NCI-H187 treated with DMSO at 0.1 percent for 48 hours (cell line): ENCODE measurements at regions not wholly inside any gene's neighbourhood (a gene's known extent, or its start where the extent isn't known, plus 50 kb on each side); places are given as distances from the start of the nearest gene placed in this dataset.

Source experiments
- DNase-seq: peaks from one replicate; lab custom pipeline; 2025; lab: John Stamatoyannopoulos, UW

DNA sequence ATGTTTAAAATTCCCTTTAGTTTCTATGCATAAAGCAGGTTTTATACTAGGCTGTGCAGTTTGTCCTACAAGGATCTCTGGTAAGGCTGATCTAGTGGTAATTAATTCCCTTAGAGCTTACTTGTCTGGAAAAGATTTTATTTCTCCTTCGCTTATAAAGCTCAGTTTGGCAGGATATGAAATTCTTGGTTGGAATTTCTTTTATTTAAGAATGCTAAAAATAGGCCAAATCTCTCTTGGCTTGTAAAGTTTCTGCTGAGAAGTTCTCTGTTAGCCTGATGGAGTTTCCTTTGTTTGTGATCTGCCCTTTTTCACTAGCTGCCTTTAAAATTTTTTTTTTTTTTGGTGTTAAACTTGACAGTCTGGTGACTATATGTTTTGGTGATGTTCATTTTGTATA, 237.1 kb upstream of the TLE4 start:
- DNase-seq = no peak

DNA sequence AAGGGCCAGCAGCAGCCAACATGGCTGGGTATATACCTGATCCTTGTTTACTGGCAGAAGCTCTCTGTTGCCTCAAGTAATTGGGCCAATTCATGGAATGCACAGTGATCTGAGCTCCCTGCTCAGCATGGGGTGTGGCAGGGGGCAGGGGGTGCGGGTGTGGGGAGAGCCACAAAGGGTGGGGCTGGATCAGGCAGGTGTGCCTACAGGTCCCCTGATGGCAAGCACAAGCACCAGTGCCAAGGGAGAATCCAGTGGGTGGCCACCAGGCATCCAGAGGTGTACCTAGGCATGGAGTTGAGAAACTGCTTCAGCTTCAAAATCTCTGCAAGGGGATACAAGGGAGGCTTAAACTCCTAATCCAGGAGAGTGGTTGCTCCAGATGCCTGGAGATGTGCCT, 235.8 kb upstream of the TLE4 start:
- DNase-seq = no peak

DNA sequence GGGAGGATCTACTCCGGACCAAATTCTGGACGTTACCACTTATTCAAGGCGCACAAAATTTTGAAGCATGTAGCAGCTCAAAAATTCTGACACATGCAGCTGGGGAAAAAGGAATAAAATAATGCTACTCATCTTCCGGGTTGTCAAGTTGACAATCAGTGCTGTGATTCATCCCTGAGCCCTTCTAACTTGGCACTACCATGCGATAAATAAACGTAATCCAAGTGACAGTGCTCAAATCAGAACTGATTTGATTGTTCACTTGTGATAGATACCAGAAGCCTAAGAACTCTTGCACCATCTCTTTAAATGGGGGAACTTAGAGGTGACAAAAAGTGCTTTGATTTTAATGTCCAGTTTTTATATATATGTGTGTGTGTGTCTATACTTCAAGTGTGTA, 230.2 kb upstream of the TLE4 start:
- DNase-seq = no peak

GRCh38 chr9:79346350-79347020, 225.3 kb upstream of the TLE4 start:
- no peak for DNase-seq

DNA sequence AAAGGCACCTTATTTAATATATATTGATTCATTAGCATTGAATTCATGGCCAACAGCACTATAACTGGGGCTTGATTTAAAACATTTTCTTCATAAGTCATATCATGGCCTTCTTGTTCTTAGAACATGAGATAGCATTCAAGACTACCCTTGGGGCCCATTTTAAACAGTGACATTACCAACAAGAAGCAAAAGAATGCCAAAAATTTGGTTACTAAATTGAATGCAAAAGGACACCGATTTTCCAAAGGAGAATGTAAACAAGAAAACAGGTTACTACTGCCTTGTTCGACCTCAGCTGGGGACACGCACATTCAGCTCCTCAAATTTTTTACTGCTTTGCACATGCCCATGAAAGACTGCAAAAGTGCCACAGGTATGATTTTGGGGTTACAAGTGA, 219.4 kb upstream of the TLE4 start:
- no peak for DNase-seq

- no peak for DNase-seq
These were observed 217.8 kb upstream of the TLE4 start for GRCh38 chr9:79353856-79354520.

DNA sequence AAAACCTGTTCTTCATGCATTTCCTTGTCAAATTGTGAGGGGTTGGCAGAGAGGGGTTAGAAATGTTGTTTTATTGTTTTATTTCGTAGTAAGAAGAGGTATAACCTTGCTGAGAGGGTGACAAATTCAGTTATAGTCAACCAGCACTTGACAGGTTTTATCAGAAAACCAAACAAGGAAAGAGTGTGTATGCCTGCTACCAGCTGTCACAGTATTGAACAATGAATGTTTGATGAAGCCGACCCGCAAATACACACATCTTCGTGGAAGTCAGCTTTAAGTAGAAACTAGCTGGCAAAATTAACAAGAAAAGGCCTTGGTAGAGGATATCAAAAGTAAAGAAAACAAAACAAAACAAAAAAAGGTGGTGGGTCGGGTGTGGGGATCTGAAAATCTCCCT, 214.6 kb upstream of the TLE4 start:
- DNase-seq = no peak

DNA sequence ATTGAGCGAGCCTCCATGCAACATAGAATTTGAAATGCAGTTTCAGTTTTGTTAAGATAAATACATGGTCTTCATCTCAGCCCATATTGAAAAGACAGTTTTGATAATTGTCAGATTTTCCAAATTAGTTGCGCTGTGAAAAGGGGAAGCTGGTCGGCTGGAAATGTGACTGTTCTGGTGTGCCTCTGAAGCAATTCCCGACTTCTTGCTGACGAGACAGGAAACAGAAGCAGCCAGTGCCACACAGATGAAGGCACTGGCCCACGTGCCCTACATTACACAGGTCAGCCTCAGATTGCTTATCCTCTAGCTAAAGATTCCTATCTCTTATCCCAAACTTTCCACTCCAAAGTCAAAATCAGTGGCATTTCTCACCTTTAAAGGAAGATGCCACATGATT, 214.1 kb upstream of the TLE4 start:
- no peak for DNase-seq

DNA sequence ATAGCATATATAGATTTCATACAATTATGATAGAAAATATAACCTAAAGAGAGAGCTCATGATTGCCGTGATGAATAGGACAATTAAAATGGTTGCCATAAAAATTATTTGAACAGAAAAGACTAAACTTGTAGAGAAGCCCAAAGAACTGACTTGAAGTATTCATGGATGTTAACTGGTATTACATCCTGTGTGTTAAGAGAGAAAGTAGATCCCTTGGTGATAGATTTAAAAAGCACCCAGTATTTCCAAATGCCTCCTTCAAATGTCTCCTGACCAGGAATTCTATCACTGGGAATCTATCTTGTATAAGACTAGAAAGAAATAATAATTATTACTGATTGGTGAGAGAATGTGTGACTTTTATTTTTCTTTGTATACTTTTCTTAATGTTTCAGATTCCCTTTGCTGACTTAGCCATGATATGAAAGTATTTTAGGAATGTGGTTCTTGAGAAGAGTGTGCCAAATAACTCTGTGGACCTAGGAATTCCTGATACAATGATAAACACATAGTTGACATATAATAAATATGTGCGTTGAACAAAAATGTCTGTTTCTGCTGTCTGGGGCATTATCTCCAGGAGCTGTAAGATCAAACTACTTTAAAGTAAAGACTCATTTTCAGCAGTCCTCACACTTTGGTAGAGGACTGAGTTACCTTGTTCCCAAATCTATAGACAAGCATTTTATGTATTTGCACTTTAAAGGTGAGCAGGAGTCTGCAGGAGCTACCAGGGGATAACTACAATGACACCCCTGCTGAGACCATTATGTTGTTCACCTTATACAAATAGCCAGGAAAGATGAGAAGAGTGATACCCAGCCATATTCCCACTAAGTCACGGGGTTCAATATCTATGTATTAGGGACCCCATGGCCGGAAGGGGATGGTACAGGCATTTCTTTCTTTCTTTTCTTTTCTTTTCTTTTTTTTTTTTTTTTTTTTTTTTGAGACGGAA, 211.1 kb upstream of the TLE4 start:
- DNase-seq = no peak

DNA sequence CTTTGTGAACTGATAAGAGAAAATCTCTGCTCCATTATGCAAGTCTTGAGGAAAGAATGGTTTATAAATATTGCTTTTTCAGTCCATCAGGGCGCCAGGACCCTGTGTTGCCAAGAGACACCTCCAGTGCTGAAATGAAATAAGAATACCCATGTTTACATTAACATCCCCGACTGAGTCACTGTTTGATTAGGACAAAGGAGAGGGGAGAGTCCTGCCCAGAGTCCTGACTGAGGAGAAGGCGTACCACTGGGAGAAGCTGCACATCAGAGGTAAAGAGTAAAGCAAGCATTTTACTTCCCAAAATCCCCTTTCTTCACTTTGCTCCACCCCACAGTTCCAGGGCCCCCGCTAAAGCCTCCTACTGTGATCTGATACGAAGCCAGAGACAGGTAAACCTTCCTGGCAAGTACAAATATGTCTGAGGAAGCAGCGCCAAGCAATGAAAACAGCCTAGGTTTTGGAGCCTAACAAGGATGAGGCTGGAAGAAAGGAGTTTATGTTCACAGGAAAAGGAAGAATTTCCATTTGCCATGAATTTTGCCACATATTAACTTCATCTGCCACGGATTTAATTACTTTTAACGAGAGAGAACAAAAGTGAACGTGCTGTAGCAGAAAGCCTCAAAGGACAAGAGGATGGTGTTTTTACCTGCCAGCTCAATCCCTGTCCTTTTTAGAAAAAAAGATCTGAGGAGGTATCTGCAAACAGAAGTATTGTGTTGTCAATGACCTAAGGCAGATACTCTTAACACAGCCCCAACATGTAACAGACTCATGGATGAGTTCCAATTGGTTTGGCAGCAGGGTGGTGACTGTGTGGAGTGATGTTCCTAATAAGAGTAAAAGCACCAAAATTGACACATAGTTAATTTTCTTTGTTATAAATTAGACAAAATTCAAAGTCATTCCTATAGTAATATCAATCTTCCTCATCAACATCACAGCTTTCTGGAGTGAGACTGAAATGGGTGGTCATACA, 209.4 kb upstream of the TLE4 start:
- DNase-seq = no peak

- no peak for DNase-seq
These were observed 202.1 kb upstream of the TLE4 start for GRCh38 chr9:79369676-79370075.

- DNase-seq = no peak
These were observed 200.5 kb upstream of the TLE4 start for GRCh38 chr9:79371301-79371700.

DNA sequence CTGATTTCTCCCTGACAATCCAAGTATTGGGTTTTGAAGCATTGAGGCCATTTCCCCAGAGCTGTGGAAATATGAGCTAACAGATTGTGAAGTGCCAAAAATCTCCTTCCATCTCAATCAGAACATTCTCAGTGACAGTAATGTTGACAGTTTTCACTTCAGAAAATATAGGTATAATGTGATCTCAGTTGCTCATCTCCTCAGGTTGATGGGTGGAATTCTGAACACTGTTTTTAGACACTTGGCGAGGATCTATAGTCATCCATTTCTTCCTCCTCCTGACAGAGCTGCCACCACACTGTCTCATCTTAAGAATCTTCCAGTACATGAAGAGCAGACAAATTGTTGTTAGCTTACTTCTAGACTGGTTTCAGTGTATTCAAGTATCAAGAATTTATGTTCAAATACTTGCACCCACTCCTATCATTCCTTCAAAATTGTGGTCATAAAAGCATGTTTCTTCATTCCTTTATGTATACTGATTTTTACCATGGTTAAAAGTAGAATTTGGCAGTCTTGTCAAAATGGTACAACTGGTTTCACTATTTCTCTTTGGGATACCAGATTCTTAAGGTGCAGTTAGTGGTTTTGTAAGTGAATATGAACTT, 199.7 kb upstream of the TLE4 start:
- no peak for DNase-seq

GRCh38 chr9:79377339-79377855, 194.4 kb upstream of the TLE4 start:
- DNase-seq = no peak

GRCh38 chr9:79378107-79378506, 193.7 kb upstream of the TLE4 start:
- DNase-seq = no peak

- DNase-seq = no peak
These were observed 189.7 kb upstream of the TLE4 start for GRCh38 chr9:79382044-79382443.

- DNase-seq = no peak
These were observed 189.3 kb upstream of the TLE4 start for GRCh38 chr9:79382458-79382857.

DNA sequence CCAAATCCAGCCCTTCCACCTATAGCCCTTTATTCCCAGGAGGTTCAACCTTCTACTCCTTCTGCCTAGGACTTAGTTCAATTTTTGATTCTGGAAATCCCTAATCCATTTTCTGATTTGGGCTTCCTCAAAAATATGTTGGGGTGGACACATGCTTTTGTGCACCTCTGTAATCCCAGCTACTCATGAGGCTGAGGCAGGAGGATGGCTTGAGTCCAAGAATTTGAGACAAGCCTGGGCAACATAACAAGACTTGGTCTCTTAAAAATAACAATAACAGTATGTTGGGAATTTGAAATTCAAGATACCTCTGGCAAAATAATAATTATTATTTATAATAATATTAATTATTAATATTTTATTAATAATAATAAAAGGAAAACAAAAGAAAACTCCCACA, 188.7 kb upstream of the TLE4 start:
- DNase-seq = no peak

GRCh38 chr9:79384091-79384490, 187.7 kb upstream of the TLE4 start:
- DNase-seq = no peak

DNA sequence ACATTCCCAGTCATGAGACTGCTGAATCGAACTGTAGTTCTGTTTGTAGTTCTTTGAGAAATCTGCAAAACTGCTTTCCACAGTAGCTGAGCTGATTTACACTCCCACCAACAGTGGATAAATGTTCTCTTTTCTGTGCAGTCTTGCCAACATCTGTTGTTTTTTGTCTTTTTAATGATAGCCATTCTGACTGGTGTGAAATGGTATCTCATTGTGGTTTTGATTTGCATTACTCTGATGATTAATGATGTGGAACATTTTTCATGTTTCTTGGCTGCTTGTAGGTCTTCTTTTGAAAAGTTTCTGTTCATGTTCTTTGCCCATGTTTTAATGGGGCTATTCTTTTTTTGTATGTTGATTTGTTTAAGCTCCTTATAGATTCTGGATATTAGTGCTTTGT, 187.3 kb upstream of the TLE4 start:
- DNase-seq = no peak
